HG02852 (cell line): ENCODE measurements at regions not wholly inside any gene's neighbourhood (a gene's known extent, or its start where the extent isn't known, plus 50 kb on each side); places are given as distances from the start of the nearest gene placed in this dataset.

Source experiments
- ATAC-seq: cut with Tn5 transposase; IDR thresholded peaks from one replicate; pipeline ENCODE4 v1.9.1; 2021; ENCODE audit warnings: mild to moderate bottlenecking, moderate library complexity; ENCODE audit not compliant: unreplicated experiment

GRCh38 chr5:173529861-173530260 lies 86.6 kb downstream of the BOD1 start:
- no peak for ATAC-seq

DNA sequence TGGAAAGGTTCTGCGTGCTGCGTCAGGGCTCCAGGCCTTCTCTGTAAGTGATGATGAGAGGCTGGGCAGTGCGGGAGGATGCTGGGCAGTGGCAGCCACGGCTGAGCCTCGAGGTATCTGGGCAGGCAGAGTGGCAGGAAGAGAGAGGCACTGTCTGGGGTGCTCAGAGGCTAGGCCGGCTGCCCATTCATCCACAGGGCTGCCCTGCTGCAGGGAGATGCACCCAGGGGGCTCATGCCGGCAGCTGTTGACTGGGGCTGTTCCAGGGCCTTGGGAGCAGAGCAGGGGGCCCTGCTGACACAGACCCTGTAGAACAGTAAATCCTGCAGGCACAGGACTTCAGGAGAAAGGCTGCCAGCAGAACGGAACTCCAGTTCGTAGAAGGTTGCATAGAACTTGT lies 88.8 kb downstream of the BOD1 start:
- ATAC-seq, result no peak

GRCh38 chr5:173524136-173524535 lies 92.3 kb downstream of the BOD1 start:
- ATAC-seq, result no peak

- ATAC-seq, result no peak
These were observed 93.1 kb downstream of the BOD1 start for GRCh38 chr5:173523388-173523787.

DNA sequence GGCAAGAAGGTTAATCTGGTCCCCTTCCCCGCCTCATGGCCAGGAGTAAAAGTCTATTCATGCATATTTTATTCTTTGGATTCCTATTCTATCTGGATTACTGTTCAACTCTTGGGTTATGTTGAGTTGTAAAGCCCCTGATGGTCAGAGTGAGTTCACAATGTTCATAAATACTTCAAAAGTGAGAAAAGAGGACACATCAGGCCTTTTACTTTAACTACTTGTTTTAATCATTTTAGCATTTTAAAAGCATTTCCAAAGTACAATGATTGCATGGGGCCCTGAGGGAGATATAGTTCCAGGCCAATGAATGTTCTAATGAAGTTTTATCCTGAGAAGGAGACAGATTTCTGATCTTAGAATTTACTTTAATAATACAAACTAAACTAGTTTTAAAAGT lies 93.9 kb downstream of the BOD1 start:
- ATAC-seq, result no peak

DNA sequence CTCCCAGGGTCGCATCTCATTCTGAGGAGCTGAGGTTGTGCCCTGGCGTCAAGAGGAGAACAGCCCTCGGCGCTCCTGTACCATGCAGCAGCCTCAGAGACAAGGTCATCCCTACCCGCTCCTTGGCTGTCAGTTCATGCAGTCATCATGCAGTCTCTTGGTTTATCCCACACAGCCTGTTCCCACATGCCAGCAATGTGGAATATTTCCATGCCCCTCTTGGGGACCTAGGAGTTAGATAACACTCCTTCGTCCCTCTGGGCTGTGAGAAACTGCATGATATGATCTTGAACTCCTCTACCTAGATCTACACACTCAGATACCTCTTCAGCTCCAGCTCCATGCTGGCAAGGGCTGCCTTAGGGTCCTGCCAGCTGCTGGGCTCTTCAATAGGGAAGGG lies 97.6 kb downstream of the BOD1 start:
- ATAC-seq, result no peak

- no peak for ATAC-seq
These were observed 98.8 kb downstream of the BOD1 start for GRCh38 chr5:173517648-173518047.

- ATAC-seq, result no peak
These were observed 100.9 kb downstream of the BOD1 start for GRCh38 chr5:173515526-173515925.

- ATAC-seq, result no peak
These were observed 101.8 kb downstream of the BOD1 start for GRCh38 chr5:173514661-173515060.

- ATAC-seq, result no peak
These were observed 102.9 kb downstream of the BOD1 start for GRCh38 chr5:173513521-173513991.

- ATAC-seq, result no peak
These were observed 103.6 kb downstream of the BOD1 start for GRCh38 chr5:173512637-173513435.

DNA sequence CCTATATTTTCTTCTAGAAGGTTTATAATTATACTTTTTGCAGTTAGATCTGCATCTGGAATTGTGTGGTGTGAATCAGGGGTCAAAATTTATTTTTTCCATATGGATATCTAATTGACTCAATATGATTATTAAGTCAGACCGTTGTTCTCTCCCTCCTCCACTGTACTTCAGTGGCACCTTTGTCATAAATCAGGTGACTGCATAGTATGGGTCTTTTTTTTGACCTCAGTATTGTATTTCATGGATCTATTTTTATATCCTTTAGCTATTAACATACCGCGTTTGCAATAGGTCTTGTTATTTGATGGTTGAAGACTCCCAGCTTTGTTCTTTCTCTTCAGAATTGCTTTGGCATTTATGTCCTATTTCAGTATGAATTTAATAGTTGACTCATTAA lies 107.4 kb downstream of the BOD1 start:
- ATAC-seq, result no peak

DNA sequence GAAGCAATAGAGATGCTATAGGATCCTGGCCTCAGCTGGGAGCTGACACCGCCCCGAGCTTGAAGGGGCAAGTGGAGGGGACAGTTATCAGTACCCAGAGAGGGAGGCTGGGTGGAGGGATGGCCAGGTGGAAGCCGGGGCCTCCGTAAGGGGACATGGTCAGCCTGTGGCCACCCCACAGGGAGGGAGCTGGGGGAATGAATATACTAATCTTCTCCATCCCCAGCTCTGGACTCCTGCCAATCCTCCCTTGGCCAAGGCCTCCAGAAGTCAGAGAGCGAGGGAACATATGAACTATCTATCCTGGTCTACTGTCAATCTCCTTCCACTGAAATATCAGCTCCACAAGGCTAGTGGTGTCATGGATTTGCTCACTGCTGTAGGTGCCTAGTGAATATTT lies 109.3 kb downstream of the BOD1 start:
- no peak for ATAC-seq

DNA sequence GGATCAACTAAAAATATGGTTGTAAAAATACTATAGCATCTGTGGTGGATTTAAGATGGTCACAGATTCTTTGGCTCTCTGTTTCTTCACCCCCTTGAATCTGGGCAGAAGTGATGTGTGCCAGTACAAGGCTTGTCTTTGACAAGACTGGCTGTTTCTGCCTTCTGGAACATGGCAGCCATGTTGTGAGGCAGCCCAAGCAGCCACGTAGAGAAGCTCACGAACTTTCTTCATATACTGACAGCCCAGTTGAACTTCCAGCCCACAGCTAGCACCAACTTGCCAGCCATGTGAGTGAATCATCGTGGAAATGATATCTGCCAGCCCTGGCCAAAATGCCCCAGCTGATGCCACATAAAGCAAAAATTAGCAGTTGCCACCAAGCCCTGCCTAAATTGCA lies 110.8 kb downstream of the BOD1 start:
- ATAC-seq, result no peak

GRCh38 chr5:173501922-173502321 lies 114.5 kb downstream of the BOD1 start:
- ATAC-seq, result no peak

DNA sequence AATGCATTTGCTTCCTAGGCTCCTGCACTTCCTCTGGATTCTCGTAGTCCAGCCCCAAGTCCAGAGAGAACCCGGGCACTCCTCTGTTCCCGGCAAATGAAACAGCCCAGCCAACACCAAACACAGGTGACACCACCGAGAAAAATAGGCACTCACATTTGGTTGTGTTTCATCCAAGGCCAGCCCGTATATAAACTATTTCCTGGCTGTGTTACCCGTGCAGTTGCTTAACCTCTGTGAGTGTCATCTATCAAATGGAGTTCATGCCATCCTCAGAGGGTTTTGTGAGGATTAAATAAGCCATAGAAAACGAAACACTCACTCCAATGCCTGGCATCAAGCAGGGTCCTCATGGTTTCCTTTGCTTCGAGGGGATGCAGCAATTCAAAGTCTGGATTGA lies 115.2 kb downstream of the BOD1 start:
- no peak for ATAC-seq

- ATAC-seq, result no peak
These were observed 116.3 kb downstream of the BOD1 start for GRCh38 chr5:173500213-173500560.

- ATAC-seq, result no peak
These were observed 116.8 kb downstream of the BOD1 start for GRCh38 chr5:173499471-173500212.

- no peak for ATAC-seq
These were observed 117.5 kb downstream of the BOD1 start for GRCh38 chr5:173498739-173499470.

GRCh38 chr5:173498286-173498685 lies 118.2 kb downstream of the BOD1 start:
- no peak for ATAC-seq

DNA sequence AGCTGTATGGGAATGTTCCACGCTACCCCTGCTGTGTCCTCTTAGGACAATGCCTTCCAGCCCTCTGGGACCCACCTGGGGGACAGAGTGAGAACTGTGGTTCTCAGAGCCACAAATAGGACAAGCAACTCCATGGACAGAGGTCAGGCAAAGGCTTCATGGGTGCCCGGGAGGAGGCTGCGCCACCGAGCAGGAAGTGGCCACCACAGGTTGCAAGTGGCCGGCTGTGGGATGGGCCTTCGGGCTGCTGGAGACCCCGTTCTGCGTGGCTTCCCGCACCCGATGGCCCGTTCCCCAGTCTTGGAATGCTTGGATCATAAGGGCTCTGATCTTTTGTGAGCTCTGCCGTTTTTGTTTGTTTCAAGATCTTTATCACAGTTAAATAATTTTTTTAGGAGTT lies 118.8 kb downstream of the BOD1 start:
- no peak for ATAC-seq

DNA sequence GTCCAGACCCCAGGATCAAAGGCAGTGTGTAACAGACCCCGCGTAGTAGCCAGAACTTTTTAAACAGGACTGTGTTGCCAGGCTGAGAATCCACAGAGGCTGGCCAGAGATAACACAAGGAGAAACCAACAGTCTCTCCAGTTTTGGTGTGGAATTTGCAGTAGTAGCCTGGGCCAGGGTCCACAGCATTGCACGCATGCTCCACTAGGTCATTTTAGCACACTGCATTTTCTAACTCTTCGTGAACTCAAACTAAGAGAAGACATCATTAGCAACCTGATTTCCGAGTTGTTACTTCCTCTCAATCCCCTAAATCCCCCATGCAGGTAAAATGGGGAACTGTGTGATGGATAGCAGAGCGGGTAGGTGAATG lies 119.6 kb downstream of the BOD1 start:
- no peak for ATAC-seq
